ENCODE measurements at regions not wholly inside any gene's neighbourhood (a gene's known extent, or its start where the extent isn't known, plus 50 kb on each side); places are given as distances from the start of the nearest gene placed in this dataset.

DNA sequence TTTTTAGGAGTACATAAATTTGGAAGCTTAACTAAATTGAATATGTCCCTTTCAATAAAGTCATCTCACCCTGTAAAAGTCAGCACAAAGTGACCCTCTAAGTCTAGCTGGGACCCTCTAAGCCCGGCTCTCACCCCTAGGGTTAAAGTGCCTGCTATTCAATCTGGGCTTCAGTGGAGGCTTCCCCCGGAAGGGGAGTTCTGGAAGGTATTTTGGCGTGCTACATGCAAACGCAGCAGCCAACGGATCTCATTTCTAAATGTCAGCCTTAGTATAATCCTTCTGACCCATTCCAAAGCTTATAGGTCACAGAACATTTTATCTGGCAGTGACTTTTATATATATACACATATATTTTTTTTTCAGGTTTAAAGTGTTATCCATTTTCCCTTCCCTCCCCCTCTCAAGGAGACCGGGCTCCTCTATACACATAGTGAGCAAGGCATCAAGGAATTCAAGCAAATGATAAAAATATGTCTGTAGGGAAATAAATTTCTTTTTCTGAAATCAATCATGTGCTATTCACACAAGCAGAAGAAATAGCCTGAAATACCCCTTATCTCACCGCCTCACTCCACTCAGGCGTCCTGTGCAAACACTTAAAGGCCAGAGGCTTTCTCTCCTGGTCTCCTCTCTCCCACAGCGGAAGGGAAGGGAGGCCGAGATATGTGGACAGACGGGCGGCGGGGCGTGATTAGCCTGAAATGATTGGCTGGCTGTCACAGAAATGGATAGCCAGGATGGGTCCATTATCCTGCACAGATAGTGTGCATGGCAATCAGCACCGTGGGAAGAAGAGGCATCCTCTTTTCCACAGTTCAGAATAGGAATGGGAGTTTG lies 301.7 kb downstream of the GALC start:
- BruUV-seq (replicated peaks): no TSS peak
- intact Hi-C loops (cut with micrococcal nuclease; ENCODE audit: unreplicated experiment): no loop called here
- Histone ChIP-seq H3K36me3 (ENCODE audit: low read depth) (no peaks in the 10 kb centered on the region), H3K9me3 (ENCODE audit: insufficient read depth, low read depth) (no peaks in the 10 kb centered on the region), H4K20me1 (ENCODE audit: insufficient read depth) (no peaks in the 10 kb centered on the region), H2AFZ (no peak overlapping the region), H3F3A (ENCODE audit: insufficient read depth, low read depth) (no peaks in the 10 kb centered on the region), H3K27me3 (ENCODE audit: insufficient read depth, low read depth) (no peaks in the 10 kb centered on the region), H3K4me3 (no peak overlapping the region), H3K4me1 (replicated peaks; ENCODE audit: insufficient read depth) (no peaks in the 10 kb centered on the region), H3K9me2 (ENCODE audit: insufficient read depth) (no peaks in the 10 kb centered on the region), H3K79me2 (ENCODE audit: low read depth) (no peaks in the 10 kb centered on the region), H3K27ac (no peak overlapping the region), H3K4me2 (no peak overlapping the region)
- ChIA-PET CTCF (no interaction called here), POLR2A (ENCODE audit: unreplicated experiment) (no interaction called here)
- TF ChIP-seq, protein P1, sequence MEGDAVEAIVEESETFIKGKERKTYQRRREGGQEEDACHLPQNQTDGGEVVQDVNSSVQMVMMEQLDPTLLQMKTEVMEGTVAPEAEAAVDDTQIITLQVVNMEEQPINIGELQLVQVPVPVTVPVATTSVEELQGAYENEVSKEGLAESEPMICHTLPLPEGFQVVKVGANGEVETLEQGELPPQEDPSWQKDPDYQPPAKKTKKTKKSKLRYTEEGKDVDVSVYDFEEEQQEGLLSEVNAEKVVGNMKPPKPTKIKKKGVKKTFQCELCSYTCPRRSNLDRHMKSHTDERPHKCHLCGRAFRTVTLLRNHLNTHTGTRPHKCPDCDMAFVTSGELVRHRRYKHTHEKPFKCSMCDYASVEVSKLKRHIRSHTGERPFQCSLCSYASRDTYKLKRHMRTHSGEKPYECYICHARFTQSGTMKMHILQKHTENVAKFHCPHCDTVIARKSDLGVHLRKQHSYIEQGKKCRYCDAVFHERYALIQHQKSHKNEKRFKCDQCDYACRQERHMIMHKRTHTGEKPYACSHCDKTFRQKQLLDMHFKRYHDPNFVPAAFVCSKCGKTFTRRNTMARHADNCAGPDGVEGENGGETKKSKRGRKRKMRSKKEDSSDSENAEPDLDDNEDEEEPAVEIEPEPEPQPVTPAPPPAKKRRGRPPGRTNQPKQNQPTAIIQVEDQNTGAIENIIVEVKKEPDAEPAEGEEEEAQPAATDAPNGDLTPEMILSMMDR (conservative IDR thresholded peaks at IDR 0.05): no peak
- no peak for TF ChIP-seq EZH2 (IDR thresholded peaks at IDR 0.05; ENCODE audit: low read depth)
- DNase-seq: no peak

DNA sequence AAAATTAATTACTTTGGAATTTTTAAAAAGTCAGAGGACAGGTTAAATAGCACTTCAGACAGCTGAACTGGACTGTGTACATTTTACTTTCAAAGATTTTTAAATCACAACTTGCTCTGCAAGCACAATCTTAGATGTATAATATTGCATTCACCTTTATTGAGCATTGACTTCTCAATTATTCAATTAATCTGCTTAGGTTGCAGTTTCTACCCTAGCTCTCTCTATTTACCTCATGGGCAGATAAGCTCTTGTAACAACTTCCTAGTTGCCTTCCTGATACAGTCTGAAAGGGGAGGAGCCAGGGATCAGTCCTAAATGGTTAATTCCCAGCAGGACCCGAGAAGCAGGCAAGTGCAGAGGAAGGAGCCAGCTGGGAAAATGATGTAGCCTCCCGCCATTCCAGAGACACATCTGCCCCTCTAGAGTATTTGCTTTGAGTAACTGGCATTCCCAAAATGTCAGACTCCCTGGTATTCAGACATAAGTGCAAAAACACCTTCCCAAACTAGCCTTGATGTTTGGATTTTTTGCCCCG lies 302.8 kb downstream of the GALC start:
- no peaks in the 10 kb centered on the region for H3K27me3 ChIP-seq (ENCODE audit: insufficient read depth, low read depth)
- H3F3A ChIP-seq (ENCODE audit: insufficient read depth, low read depth): no peaks in the 10 kb centered on the region
- BruUV-seq (replicated peaks): no TSS peak
- no peaks in the 10 kb centered on the region for H3K9me3 ChIP-seq (ENCODE audit: insufficient read depth, low read depth)
- no peak overlapping the region for H3K4me3 ChIP-seq
- intact Hi-C loops (cut with micrococcal nuclease; ENCODE audit: unreplicated experiment): no loop called here
- no peak overlapping the region for H3K4me2 ChIP-seq
- no peaks in the 10 kb centered on the region for H4K20me1 ChIP-seq (ENCODE audit: insufficient read depth)
- ChIA-PET CTCF (no interaction called here), POLR2A (ENCODE audit: unreplicated experiment) (no interaction called here)
- no peak overlapping the region for H3K27ac ChIP-seq
- DNase-seq: no peak
- no peaks in the 10 kb centered on the region for H3K4me1 ChIP-seq (replicated peaks; ENCODE audit: insufficient read depth)
- H3K9me2 ChIP-seq (ENCODE audit: insufficient read depth): no peaks in the 10 kb centered on the region
- no peaks in the 10 kb centered on the region for H3K79me2 ChIP-seq (ENCODE audit: low read depth)
- TF ChIP-seq EZH2 (IDR thresholded peaks at IDR 0.05; ENCODE audit: low read depth): no peak
- TF ChIP-seq, protein P1 (conservative IDR thresholded peaks at IDR 0.05): no peak
- H2AFZ ChIP-seq: no peak overlapping the region
- H3K36me3 ChIP-seq (ENCODE audit: low read depth): no peaks in the 10 kb centered on the region

DNA sequence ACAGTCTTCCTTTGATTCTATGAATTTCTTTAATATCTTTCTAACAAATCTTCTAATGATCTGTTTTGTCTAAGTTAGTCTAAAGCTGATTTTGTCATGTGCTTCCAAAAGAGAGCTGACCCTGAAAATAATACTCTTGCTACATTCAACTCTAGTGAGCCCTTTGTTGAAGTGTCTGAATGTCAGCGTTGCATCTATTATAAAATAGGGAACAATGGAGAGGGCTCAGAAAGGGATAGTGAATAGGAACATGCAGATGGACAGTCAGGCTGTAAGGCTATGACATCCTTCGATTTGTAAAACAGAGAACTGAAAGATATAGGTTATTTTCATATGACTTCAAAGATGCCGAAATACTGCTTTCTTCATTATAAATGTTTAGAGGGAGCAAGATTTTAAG lies 304.5 kb downstream of the GALC start:
- Histone ChIP-seq H3K9me2 (ENCODE audit: insufficient read depth) (no peaks in the 10 kb centered on the region), H3K4me2 (no peak overlapping the region), H3K4me3 (no peak overlapping the region), H3K27ac (no peak overlapping the region), H3K79me2 (ENCODE audit: low read depth) (no peaks in the 10 kb centered on the region), H3F3A (ENCODE audit: insufficient read depth, low read depth) (no peaks in the 10 kb centered on the region), H3K4me1 (replicated peaks; ENCODE audit: insufficient read depth) (no peaks in the 10 kb centered on the region), H3K27me3 (ENCODE audit: insufficient read depth, low read depth) (no peaks in the 10 kb centered on the region), H2AFZ (no peak overlapping the region), H4K20me1 (ENCODE audit: insufficient read depth) (no peaks in the 10 kb centered on the region), H3K9me3 (ENCODE audit: insufficient read depth, low read depth) (no peaks in the 10 kb centered on the region), H3K36me3 (ENCODE audit: low read depth) (no peaks in the 10 kb centered on the region)
- CTCF ChIA-PET: no interaction called here
- no peak for TF ChIP-seq EZH2 (IDR thresholded peaks at IDR 0.05; ENCODE audit: low read depth)
- TF ChIP-seq, protein P1 (conservative IDR thresholded peaks at IDR 0.05): no peak
- DNase-seq: no peak
- no TSS peak for BruUV-seq (replicated peaks)
- intact Hi-C loops (cut with micrococcal nuclease; ENCODE audit: unreplicated experiment): no loop called here
- POLR2A ChIA-PET (ENCODE audit: unreplicated experiment): no interaction called here

Measured in PC-9 (cell line).